ENCODE measurements at regions not wholly inside any gene's neighbourhood (a gene's known extent, or its start where the extent isn't known, plus 50 kb on each side); places are given as distances from the start of the nearest gene placed in this dataset.

- no peak for TF ChIP-seq SUZ12 (IDR thresholded peaks at IDR 0.05; ENCODE audit: extremely low read depth, insufficient read depth, insufficient read length)
- no peak for TF ChIP-seq YY1 (IDR thresholded peaks at IDR 0.05; ENCODE audit: insufficient read depth, insufficient read length)
These were observed 205.5 kb upstream of the TMEM45B start for GRCh38 chr11:129610125-129610524.

Data from NT2/D1 (cell line).